ENCODE measurements at regions not wholly inside any gene's neighbourhood (a gene's known extent, or its start where the extent isn't known, plus 50 kb on each side); places are given as distances from the start of the nearest gene placed in this dataset.

DNA sequence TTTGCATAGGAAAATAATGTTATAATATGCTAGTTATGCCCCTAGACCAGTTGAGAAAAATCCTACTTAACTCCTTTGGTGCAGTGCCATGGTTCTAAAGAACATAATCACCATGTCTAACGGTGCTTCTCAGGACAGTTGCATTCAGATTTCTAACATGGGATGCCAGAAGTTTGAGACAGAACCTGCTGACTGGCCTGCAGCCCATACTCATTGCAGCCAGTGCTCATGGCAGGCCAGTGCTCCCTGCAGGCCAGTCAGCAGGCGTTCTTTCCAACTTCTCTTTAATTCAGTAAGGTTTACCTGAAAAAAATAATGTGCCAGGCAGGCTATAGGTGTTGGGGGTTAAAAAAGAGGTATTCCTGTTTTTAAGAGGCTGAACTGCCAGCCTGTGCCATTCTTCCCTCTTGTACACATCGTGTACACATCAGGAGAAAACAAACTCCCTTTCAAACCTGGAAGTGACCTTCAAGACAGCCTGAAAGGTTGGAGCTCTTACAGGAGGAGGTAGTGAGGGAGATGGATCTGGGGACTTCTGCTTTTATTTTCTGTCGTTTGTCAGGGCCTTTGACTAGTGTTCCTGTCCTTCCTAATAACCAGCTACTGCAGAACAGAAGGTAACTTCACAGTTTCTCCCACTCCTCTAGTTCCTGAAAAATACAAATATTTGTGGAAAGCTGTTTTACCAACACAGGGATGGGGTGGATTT lies 146.0 kb upstream of the MAGI3 start:
- TF ChIP-seq, protein P1, sequence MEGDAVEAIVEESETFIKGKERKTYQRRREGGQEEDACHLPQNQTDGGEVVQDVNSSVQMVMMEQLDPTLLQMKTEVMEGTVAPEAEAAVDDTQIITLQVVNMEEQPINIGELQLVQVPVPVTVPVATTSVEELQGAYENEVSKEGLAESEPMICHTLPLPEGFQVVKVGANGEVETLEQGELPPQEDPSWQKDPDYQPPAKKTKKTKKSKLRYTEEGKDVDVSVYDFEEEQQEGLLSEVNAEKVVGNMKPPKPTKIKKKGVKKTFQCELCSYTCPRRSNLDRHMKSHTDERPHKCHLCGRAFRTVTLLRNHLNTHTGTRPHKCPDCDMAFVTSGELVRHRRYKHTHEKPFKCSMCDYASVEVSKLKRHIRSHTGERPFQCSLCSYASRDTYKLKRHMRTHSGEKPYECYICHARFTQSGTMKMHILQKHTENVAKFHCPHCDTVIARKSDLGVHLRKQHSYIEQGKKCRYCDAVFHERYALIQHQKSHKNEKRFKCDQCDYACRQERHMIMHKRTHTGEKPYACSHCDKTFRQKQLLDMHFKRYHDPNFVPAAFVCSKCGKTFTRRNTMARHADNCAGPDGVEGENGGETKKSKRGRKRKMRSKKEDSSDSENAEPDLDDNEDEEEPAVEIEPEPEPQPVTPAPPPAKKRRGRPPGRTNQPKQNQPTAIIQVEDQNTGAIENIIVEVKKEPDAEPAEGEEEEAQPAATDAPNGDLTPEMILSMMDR (IDR thresholded peaks at IDR 0.05): peak in 1 of 6 experiments; percentile 8
- TF ChIP-seq POLR2A (IDR thresholded peaks at IDR 0.05): no peak

Measured in Peyer's patch (tissue), 4 donors.